Liver (tissue), 8 donors: ENCODE measurements at regions not wholly inside any gene's neighbourhood (a gene's known extent, or its start where the extent isn't known, plus 50 kb on each side); places are given as distances from the start of the nearest gene placed in this dataset.

Experiments
- DNase-seq: peaks from one replicate; pipeline ENCODE4 v3.0.0-alpha.2; 2017; ENCODE audit warnings: low spot score
- H3K27ac ChIP-seq, 2 donors: one replicate each; pipeline ENCODE4 v1.7.0; 2013; ENCODE audit warnings: inconsistent platforms in 2 of 2, low read length in 2 of 2, control low read depth in 1 of 2, low read depth in 1 of 2, mild to moderate bottlenecking in 1 of 2
- H3K27me3 ChIP-seq, 4 donors: one replicate each; pipeline versions ENCODE4 v1.6.1 to v1.7.0; 2013; ENCODE audit warnings: low read length in 3 of 4, inconsistent platforms in 1 of 4, mild to moderate bottlenecking in 1 of 4, moderate library complexity in 1 of 4; ENCODE audit not compliant: control insufficient read depth in 4 of 4, insufficient read depth in 4 of 4
- H3K36me3 ChIP-seq, 4 donors: one replicate each; pipeline versions ENCODE4 v1.6.1 to v1.7.0; 2013; ENCODE audit warnings: low read length in 3 of 4, mild to moderate bottlenecking in 3 of 4, low read depth in 1 of 4, moderate library complexity in 1 of 4; ENCODE audit not compliant: control insufficient read depth in 4 of 4, insufficient read depth in 3 of 4
- H3K4me1 ChIP-seq, 4 donors: one replicate each; pipeline versions ENCODE4 v1.6.1 to v1.7.0; 2013; ENCODE audit warnings: low read length in 3 of 4, mild to moderate bottlenecking in 3 of 4, moderate library complexity in 1 of 4; ENCODE audit not compliant: control insufficient read depth in 4 of 4, insufficient read depth in 4 of 4
- H3K4me3 ChIP-seq, 3 donors: one replicate each; pipeline versions ENCODE4 v1.6.1 to v1.7.0; 2013; ENCODE audit warnings: low read length in 3 of 3, control low read depth in 1 of 3, low read depth in 1 of 3, mild to moderate bottlenecking in 1 of 3
- H3K9ac ChIP-seq, 2 donors: one replicate each; pipeline ENCODE4 v1.7.0; 2013; ENCODE audit warnings: low read length in 2 of 2, mild to moderate bottlenecking in 2 of 2, moderate library complexity in 2 of 2, control low read depth in 1 of 2, low read depth in 1 of 2
- H3K9me3 ChIP-seq, 4 donors: one replicate each; pipeline versions ENCODE4 v1.6.1 to v1.7.0; 2013; ENCODE audit warnings: low read length in 3 of 4; ENCODE audit not compliant: control insufficient read depth in 4 of 4
- EGR1 ChIP-seq, 2 donors: IDR thresholded peaks; 2 replicates each; pipeline ENCODE4 v1.6.1; 2016 to 2018; ENCODE audit warnings: antibody characterized with exemption in 2 of 2, low read depth in 2 of 2
- FOXA2 ChIP-seq: IDR thresholded peaks from 2 replicates; pipeline ENCODE4 v1.6.1; 2016; ENCODE audit warnings: antibody characterized with exemption
- GABPA ChIP-seq, 2 donors: IDR thresholded peaks in 1 of 2; conservative IDR thresholded peaks in 1 of 2; 2 replicates each; pipeline ENCODE4 v1.6.1; 2016; ENCODE audit warnings: antibody characterized with exemption in 2 of 2, mild to moderate bottlenecking in 1 of 2, moderate library complexity in 1 of 2
- HNF4A ChIP-seq, 2 donors: conservative IDR thresholded peaks; 2 replicates each; pipeline ENCODE4 v1.6.1; 2016; ENCODE audit warnings: antibody characterized with exemption in 2 of 2, mild to moderate bottlenecking in 2 of 2
- JUND ChIP-seq, 2 donors: IDR thresholded peaks; 2 replicates each; pipeline ENCODE4 v1.6.1; 2016; ENCODE audit warnings: antibody characterized with exemption in 2 of 2
- NR2F2 ChIP-seq: IDR thresholded peaks from 2 replicates; pipeline ENCODE4 v1.6.1; 2016; ENCODE audit warnings: antibody characterized with exemption
- RAD21 ChIP-seq, 2 donors: IDR thresholded peaks; 2 replicates each; pipeline ENCODE4 v1.6.1; 2016; ENCODE audit warnings: antibody characterized with exemption in 2 of 2, mild to moderate bottlenecking in 2 of 2
- SP1 ChIP-seq: IDR thresholded peaks from 2 replicates; pipeline ENCODE4 v1.6.1; 2018; ENCODE audit warnings: antibody characterized with exemption, mild to moderate bottlenecking
- YY1 ChIP-seq: IDR thresholded peaks from 2 replicates; pipeline ENCODE4 v1.6.1; 2016; ENCODE audit warnings: antibody characterized with exemption, mild to moderate bottlenecking
- WGBS: extraction: QIAGEN DNeasy Blood & Tissue Kit; methylation state at CpG from one replicate; pipeline ENCODE4 v1.1.7; 2013; 5-methylcytosine and 5-hydroxymethylcytosine counted together
- TF ChIP-seq, protein P1 (sequence below): fragments of 150-350 bp; IDR thresholded peaks from 2 replicates; pipeline ENCODE4 v1.5.1; 2017; ENCODE audit warnings: improper control_type of control experiment, low read depth, low read length; ENCODE audit not compliant: missing input control
- TF ChIP-seq, protein P2 (sequence below): IDR thresholded peaks from 2 replicates; pipeline ENCODE4 v1.6.1; 2016; ENCODE audit warnings: antibody characterized with exemption
- TF ChIP-seq, protein P3 (sequence below): IDR thresholded peaks from 2 replicates; pipeline ENCODE4 v1.6.1; 2016; ENCODE audit warnings: antibody characterized with exemption
- TF ChIP-seq, protein P4 (sequence below): IDR thresholded peaks from 2 replicates; pipeline ENCODE4 v1.6.1; 2016; ENCODE audit warnings: antibody characterized with exemption, mild to moderate bottlenecking
- donor health status: healthy.
- donor health status: healthy.
- donor health status: healthy.
- donor health status: healthy.
- donor health status: healthy.

DNA sequence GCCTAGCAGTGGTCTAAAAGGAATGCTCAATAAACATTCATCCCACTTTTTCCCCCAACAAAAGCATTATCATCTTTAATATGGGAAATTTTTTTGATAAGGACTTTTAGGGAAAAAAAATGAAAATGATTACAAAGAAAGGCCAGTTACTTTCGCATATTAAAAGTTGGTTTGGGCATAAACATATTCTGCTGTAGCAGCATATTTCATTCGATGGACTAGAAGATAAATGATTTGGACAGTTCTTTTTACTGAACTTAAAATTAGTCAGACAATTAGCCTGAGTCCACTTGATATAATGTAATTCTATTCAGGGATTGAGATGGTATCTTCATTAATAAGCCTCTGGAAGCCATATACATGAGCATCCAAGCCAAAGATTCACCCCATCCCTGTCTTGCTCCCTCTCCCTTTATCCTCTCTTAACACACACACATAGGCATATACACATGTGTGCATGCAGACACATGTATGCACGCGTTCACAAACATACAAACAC is 299.1 kb downstream of the NUAK1 start (continued):
- TF ChIP-seq, protein P1, sequence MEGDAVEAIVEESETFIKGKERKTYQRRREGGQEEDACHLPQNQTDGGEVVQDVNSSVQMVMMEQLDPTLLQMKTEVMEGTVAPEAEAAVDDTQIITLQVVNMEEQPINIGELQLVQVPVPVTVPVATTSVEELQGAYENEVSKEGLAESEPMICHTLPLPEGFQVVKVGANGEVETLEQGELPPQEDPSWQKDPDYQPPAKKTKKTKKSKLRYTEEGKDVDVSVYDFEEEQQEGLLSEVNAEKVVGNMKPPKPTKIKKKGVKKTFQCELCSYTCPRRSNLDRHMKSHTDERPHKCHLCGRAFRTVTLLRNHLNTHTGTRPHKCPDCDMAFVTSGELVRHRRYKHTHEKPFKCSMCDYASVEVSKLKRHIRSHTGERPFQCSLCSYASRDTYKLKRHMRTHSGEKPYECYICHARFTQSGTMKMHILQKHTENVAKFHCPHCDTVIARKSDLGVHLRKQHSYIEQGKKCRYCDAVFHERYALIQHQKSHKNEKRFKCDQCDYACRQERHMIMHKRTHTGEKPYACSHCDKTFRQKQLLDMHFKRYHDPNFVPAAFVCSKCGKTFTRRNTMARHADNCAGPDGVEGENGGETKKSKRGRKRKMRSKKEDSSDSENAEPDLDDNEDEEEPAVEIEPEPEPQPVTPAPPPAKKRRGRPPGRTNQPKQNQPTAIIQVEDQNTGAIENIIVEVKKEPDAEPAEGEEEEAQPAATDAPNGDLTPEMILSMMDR: no peak
- no peak for TF ChIP-seq NR2F2

DNA sequence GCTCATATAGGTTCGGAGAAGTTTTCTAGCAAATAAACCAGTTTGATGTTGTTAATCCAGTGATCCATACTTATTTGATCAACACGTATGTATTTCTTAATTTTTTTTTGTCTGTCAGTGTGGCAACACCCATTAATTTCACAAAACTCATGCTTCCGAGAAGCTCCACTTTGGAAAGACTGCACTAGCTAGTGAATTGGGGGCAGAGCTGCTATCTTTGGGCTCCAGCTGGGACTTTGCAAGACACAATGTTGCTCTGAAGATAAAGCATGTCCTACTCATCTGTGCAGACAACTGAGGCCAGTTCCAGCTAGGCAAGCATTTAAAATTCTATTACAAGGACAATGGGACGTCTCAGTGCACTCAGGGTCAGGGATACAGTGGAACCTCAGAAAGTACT is 298.4 kb downstream of the NUAK1 start:
- TF ChIP-seq, protein P2, sequence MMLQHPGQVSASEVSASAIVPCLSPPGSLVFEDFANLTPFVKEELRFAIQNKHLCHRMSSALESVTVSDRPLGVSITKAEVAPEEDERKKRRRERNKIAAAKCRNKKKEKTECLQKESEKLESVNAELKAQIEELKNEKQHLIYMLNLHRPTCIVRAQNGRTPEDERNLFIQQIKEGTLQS: no peak
- TF ChIP-seq RAD21 (IDR thresholded peaks at IDR 0.05) (no peak), NR2F2 (no peak), GABPA (IDR thresholded peaks at IDR 0.05 in 1 of 2, conservative IDR thresholded peaks at IDR 0.05 in 1 of 2) (no peak), SP1 (no peak), EGR1 (IDR thresholded peaks at IDR 0.05; ENCODE audit: low read depth in 2 of 2) (no peak), JUND (IDR thresholded peaks at IDR 0.05) (no peak), HNF4A (conservative IDR thresholded peaks at IDR 0.05) (no peak), FOXA2 (no peak), YY1 (no peak)
- TF ChIP-seq, protein P1: no peak
- TF ChIP-seq, protein P3, sequence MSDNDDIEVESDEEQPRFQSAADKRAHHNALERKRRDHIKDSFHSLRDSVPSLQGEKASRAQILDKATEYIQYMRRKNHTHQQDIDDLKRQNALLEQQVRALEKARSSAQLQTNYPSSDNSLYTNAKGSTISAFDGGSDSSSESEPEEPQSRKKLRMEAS: no peak
- TF ChIP-seq, protein P4, sequence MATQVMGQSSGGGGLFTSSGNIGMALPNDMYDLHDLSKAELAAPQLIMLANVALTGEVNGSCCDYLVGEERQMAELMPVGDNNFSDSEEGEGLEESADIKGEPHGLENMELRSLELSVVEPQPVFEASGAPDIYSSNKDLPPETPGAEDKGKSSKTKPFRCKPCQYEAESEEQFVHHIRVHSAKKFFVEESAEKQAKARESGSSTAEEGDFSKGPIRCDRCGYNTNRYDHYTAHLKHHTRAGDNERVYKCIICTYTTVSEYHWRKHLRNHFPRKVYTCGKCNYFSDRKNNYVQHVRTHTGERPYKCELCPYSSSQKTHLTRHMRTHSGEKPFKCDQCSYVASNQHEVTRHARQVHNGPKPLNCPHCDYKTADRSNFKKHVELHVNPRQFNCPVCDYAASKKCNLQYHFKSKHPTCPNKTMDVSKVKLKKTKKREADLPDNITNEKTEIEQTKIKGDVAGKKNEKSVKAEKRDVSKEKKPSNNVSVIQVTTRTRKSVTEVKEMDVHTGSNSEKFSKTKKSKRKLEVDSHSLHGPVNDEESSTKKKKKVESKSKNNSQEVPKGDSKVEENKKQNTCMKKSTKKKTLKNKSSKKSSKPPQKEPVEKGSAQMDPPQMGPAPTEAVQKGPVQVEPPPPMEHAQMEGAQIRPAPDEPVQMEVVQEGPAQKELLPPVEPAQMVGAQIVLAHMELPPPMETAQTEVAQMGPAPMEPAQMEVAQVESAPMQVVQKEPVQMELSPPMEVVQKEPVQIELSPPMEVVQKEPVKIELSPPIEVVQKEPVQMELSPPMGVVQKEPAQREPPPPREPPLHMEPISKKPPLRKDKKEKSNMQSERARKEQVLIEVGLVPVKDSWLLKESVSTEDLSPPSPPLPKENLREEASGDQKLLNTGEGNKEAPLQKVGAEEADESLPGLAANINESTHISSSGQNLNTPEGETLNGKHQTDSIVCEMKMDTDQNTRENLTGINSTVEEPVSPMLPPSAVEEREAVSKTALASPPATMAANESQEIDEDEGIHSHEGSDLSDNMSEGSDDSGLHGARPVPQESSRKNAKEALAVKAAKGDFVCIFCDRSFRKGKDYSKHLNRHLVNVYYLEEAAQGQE: no peak
- Histone ChIP-seq H3K9me3 (no peaks in the 10 kb centered on the region), H3K9ac (no peak overlapping the region), H3K4me1 (no peaks in the 10 kb centered on the region), H3K27ac (no peak overlapping the region), H3K27me3 (no peaks in the 10 kb centered on the region), H3K36me3 (no peaks in the 10 kb centered on the region), H3K4me3 (no peak overlapping the region)
- 86% methylated on average over 4 of the region's 4 CpGs for WGBS
- no peak for DNase-seq
